HG02610 (cell line): ENCODE measurements at regions not wholly inside any gene's neighbourhood (a gene's known extent, or its start where the extent isn't known, plus 50 kb on each side); places are given as distances from the start of the nearest gene placed in this dataset.
"Not testable (repeated sequence)": the region's sequence is repeated elsewhere in the genome, so short reads cannot be mapped to it uniquely, and the experiment has no call there.

Source experiments
- ATAC-seq: cut with Tn5 transposase; IDR thresholded peaks from one replicate; pipeline ENCODE4 v1.9.1; 2021; ENCODE audit warnings: mild to moderate bottlenecking, moderate library complexity; ENCODE audit not compliant: unreplicated experiment

DNA sequence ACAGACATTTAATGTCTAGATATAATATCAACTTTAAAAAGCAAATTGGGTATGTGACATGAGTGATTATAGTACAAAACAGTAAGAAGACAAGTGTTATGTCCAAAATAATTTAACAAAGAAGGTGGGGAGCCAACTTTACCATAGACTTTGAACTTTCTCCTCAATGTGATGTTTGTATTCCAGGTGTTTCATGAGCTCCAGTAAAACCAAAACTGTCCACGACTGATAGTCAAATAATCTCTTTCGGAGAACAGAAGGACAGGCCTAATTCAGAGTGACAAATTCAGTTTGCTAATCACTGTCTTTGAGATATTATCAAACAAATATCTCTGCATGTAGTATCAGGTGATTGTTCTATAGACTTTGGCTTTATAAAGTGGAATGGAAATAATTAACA lies 1112.6 kb downstream of the SLC6A15 start:
- no peak for ATAC-seq

- ATAC-seq: no peak
Observed at GRCh38 chr12:83796531-83796930, 1109.8 kb downstream of the TMTC2 start.

DNA sequence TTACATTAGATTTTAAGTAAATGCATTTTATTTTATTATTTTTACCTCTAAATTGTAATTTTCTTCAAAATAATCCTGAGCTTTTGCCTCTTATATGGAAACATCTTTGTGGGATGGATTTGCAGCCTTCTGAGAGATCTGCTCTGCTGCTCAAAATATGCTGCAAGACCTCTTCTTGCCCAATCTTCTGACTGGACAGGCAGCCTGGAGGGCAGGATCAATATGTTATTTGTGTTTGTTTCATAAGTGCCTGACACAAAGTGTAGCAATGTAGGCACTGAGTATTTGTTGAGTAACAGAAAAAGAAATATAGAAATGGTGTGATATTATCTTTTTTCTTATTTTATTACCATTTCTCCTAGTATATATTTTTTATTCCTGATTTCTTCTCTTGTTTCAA lies 1106.9 kb downstream of the TMTC2 start:
- no peak for ATAC-seq

- no peak for ATAC-seq
Observed at GRCh38 chr12:83784298-83784890, 1097.7 kb downstream of the TMTC2 start.

- ATAC-seq: no peak
Observed at GRCh38 chr12:83779526-83779925, 1092.8 kb downstream of the TMTC2 start.

DNA sequence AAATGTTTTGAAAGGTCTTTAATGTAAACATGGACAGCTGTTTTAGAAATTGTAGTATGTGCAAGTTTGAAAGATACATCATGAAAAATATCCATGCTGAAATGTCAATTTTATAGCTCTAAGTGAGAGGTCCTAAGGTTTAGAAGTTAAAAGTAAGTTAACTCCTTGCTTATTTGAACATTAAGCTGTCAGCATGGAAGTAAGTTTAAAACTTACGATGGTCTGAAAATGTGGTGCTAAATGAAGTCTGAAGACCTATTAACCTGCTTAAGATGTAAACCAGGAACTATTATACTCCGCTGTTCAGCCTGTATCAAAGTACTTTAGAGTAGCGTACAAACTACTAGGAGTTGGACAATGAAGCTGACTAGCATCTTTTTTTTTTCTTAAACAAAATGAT lies 1082.4 kb downstream of the TMTC2 start:
- ATAC-seq: no peak

GRCh38 chr12:83767723-83768122 lies 1081.0 kb downstream of the TMTC2 start:
- no peak for ATAC-seq

DNA sequence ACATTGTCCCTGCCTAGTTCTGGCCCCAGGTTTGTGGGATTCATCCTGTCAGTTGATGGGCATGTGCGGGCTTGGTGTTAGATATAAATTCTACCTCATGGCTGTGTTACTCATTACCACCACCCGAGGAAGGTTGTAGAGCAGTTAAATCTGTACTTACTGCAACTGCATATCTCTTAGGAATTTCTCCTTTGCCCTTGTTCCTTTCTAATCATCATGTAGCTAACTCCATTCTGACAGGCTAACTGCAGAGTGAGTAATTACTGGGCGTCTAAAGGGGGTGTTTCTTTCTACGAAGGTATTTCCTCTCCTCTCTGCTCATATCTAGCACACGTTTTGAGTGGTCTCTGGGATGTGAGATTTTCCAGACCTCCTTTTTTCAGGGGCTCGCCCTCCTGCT lies 1076.7 kb downstream of the TMTC2 start:
- ATAC-seq: no peak

DNA sequence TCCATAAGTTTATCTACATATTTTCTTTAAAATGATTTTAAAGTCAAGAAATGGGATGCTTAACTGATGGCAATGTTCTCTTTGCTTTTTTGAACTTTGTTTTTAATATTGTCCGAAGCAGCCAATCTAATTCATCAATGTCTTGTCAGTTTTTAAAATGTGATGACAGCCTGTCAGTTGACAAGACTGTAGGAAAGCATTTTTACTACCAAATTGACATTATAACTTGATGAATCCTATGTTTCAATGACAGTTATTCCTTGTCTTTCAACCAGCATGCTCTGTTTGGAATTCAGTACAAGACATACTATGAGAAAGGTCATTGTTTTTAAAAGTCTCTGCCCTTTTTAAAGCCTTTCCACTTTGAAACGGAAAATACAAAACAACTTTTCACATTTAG lies 1073.2 kb downstream of the TMTC2 start:
- no peak for ATAC-seq

DNA sequence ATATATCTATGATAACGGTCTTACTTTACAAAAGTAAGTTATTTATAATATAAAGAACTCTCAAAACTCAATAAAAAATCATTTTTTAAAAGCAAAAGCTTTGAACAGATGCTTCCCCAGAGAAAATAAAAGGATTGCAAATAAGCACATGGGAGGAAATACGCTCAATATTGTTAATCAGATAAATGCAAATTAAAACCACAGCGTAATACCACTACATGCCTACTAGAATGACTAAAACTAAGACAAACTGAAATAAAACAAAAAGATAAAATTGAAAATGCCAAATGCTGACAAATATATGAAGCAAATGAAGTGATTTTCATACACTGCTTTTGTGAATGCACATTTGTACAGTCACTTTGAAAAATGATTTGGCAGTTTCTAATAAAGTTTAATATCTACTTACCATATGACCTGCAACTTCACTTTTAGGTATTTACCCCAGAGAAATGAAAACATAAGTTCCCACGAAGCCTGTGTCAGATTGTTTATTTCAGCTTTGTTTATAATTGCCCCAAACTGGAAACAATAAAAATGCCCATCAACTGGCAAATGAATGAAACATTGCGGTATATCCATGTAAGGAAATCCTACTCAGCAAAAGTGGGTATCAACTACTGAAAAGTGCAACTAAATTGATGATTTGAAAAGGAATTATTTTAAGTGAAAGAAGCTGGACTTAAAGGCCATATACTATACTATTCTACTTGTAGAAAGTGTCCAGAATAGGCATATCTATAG lies 1072.4 kb downstream of the TMTC2 start:
- ATAC-seq: no peak

- ATAC-seq: no peak
Observed at GRCh38 chr12:83753904-83754303, 1067.2 kb downstream of the TMTC2 start.

GRCh38 chr12:83753205-83753604 lies 1066.5 kb downstream of the TMTC2 start:
- no peak for ATAC-seq

DNA sequence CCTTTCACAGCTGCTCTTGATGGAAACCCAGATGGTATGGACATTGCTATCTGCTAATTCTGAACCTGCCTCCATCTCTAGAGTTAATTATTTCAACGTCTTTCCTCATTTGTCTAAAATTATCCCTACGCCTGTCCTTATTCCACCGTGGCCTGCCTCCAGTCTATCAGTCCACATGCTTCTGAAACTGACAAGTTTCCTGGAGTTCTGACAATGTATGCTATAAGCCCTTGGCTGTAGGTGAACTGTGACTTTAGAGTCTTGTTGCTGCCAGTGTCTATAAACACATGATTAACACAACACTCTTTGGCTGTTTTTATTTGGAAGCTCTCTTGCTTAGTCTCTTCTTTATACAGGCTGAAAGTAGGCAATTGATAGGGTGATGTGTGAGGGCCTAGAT lies 1052.9 kb downstream of the TMTC2 start:
- no peak for ATAC-seq

- ATAC-seq: no peak
Observed at GRCh38 chr12:83710851-83711250, 1024.1 kb downstream of the TMTC2 start.

GRCh38 chr12:83709899-83710298 lies 1023.2 kb downstream of the TMTC2 start:
- ATAC-seq: no peak

DNA sequence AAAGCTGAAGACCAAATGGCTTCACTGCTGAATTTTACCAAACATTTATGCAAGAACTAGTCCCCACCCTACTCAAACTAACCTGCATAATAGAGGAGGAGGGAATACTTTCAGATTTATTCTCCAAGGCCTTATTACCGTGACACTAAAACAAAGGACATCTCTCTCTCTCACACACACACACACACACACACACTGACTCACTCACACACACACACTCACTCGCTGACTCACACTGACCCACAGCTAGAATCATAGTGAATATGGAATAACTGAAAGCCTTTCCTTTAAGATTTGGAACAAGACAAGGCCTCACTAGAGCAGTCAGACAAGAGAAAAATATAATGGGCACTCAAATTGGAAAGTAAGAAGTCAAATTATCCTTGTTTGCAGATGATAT lies 1014.1 kb downstream of the TMTC2 start:
- no peak for ATAC-seq

DNA sequence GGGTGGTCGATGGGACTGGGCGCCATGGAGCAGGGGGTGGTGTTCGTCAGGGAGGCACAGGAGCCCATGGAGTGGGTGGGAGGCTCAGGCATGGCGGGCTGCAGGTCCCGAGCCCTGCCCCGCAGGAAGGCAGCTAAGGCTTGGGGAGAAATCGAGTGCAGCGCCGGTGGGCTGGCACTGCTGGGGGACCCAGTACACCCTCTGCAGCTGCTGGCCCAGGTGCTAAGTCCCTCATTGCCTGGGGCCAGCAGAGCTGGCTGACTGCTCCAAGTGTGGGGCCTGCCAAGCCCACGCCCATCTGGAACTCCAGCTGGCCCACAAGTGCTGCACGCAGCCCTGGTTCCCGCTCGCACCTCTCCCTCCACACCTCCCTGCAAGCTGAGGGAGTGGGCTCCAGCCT lies 1009.6 kb downstream of the TMTC2 start:
- not testable (repeated sequence) for ATAC-seq

- no peak for ATAC-seq
Observed at GRCh38 chr12:83691730-83692129, 1005.0 kb downstream of the TMTC2 start.

DNA sequence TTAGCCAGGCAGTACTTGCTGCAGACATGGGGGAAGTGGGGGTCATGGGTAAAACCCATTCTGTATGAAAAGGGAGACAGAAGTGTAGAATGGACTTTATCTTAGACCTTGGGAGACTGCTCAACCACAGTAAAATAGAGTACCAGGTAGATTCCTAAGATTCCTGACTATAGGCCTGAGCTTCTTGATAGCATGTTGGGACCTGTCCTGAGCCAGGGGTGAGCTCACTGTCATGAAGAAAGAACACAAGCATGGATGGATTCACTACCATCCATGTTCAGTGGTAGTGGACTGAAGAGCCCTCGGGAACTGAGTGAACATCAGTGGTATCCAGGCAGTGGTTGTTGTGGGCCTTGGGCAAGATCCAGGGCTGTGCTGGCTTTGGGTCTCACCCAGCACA lies 1003.8 kb downstream of the TMTC2 start:
- no peak for ATAC-seq

DNA sequence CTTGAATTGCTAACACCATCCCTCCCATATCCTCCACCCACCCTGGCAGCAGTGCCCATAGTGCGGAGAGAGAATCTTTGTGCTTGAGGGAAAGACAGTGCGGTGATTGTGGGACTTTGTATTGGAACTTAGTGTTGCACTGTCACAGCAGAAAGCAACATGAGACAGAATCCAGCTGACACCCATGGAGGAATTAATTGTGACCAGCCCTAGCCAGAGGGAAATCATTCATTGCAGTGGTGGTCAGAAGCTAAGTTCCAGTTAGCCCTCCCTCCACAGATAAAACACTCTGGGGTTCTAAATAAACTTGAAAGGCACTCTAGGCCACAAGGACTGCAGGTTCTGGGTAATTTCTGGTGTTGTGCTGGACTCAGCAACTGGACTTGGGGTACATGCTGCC lies 1002.6 kb downstream of the TMTC2 start:
- ATAC-seq: no peak

DNA sequence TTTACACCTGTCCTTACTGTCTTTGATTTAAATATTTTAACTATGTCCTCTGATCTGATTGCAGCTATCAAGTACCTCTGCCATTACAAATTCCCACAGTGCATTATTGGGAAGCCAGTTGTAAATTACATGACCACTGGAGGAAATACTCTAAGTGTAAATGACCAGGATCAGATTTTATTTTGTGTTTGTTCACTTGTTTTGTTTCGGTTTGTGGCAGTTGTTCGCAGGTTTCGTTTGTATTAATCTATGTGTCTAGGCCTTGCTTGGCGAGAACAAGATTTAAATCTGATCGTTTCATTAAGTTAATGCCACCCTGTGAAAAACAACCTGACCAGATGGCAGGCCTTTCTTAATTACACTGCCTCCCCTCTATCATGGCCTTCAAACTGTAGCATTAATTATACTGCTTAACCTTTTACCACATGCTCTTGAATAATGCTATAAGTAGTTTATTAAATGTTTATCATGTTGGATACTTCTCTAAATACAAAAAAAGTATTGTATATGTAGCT lies 990.1 kb downstream of the TMTC2 start:
- no peak for ATAC-seq

DNA sequence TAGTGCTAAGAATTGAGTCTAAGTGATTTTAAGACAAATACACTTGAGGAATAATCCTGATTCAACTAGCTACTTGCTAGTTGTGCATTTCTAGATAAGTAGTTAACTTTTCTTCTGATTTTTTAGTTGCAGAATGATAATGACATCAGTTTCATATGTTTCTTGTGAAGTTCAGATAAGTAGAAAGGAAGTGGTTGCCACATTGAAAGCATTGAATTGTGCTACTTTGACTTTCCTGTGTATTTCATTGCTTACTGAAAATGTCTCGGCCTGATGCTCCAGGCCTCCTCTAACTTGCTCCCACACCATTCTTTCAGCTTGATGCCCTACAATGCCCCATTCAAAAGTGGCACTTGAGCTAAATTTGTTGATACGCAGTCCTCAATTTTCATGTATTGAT lies 980.0 kb downstream of the TMTC2 start:
- ATAC-seq: no peak
